Tibial nerve (tissue), 4 donors: ENCODE measurements at regions not wholly inside any gene's neighbourhood (a gene's known extent, or its start where the extent isn't known, plus 50 kb on each side); places are given as distances from the start of the nearest gene placed in this dataset.

Experiments
- EP300 ChIP-seq, 2 donors: sonication (generic); formaldehyde crosslinking; IDR thresholded peaks; one replicate each; pipeline ENCODE4 v1.6.1; 2017; ENCODE audit warnings: antibody characterized with exemption in 2 of 2, mild to moderate bottlenecking in 1 of 2
- POLR2A ChIP-seq, 2 donors: fragments of 450-650 bp; IDR thresholded peaks; one replicate each; pipeline ENCODE4 v1.6.1; 2017; ENCODE audit warnings: antibody characterized with exemption in 2 of 2, mild to moderate bottlenecking in 2 of 2, moderate library complexity in 2 of 2
- TF ChIP-seq, protein P1 (sequence below), 5 experiments: fragments of 200-600 bp in 3 of 5; fragments of 450-650 bp in 2 of 5; sonication (generic) in 3 of 5; IDR thresholded peaks; one replicate each; pipeline ENCODE4 v1.5.1; 2016 to 2019; ENCODE audit warnings: antibody characterized with exemption in 5 of 5, mild to moderate bottlenecking in 3 of 5, moderate library complexity in 2 of 5

DNA sequence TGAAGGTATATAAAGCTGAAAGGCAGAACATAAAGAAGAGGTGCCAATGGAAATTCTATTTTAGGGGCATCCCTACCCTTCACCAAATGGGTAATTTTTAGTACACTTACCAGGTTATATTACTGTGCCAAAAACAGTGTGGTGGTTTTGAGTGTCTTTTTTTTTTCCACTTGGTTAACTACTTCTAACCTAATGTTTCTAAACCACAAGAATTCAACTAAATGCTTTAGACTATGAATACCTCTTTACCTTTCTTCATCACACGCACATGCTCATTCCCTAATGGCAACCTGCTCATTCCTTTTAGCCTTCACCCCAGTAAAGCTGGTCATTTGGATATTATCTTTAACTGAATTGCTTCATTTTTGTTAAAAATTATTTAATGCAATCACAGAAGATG is 215.6 kb downstream of the PIK3R1 start:
- TF ChIP-seq, protein P1, sequence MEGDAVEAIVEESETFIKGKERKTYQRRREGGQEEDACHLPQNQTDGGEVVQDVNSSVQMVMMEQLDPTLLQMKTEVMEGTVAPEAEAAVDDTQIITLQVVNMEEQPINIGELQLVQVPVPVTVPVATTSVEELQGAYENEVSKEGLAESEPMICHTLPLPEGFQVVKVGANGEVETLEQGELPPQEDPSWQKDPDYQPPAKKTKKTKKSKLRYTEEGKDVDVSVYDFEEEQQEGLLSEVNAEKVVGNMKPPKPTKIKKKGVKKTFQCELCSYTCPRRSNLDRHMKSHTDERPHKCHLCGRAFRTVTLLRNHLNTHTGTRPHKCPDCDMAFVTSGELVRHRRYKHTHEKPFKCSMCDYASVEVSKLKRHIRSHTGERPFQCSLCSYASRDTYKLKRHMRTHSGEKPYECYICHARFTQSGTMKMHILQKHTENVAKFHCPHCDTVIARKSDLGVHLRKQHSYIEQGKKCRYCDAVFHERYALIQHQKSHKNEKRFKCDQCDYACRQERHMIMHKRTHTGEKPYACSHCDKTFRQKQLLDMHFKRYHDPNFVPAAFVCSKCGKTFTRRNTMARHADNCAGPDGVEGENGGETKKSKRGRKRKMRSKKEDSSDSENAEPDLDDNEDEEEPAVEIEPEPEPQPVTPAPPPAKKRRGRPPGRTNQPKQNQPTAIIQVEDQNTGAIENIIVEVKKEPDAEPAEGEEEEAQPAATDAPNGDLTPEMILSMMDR (IDR thresholded peaks at IDR 0.05) = no peak
- TF ChIP-seq POLR2A (IDR thresholded peaks at IDR 0.05) (no peak), EP300 (IDR thresholded peaks at IDR 0.05) (no peak)
